ENCODE measurements at regions not wholly inside any gene's neighbourhood (a gene's known extent, or its start where the extent isn't known, plus 50 kb on each side); places are given as distances from the start of the nearest gene placed in this dataset.

DNA sequence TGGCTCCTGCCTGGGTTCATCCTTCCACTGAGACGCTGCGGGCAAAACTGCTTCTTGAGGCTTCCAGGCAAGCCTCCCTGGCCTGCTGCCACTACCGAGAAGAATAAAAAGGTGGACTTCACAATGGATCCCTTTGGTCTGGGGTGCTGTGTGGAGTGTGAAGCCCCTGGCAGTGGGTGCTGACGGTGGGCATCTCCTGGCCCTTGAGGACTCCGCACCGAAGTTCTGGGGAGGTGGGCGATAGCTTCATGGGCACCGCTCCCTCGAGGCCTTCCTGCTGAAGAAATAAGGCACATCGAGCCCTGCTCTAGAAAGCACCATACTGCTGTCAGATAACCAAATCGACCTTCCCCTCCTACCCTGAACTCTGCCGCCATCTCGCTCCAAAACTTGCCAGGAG, 106.6 kb upstream of the CTBP2 start:
- Mint-ChIP-seq H3K4me1 (ENCODE audit: unreplicated experiment) (no peaks in the 10 kb centered on the region), H3K27ac (ENCODE audit: unreplicated experiment) (no peak overlapping the region), H3K4me3 (ENCODE audit: unreplicated experiment) (no peak overlapping the region), H3K27me3 (ENCODE audit: unreplicated experiment) (peaks cover 13% of the 10 kb centered on the region), H3K9me3 (ENCODE audit: unreplicated experiment) (no peaks in the 10 kb centered on the region), H3K36me3 (ENCODE audit: low read depth, unreplicated experiment) (no peaks in the 10 kb centered on the region)
- no peak for DNase-seq (ENCODE audit: low spot score)
- TF ChIP-seq, protein P1, sequence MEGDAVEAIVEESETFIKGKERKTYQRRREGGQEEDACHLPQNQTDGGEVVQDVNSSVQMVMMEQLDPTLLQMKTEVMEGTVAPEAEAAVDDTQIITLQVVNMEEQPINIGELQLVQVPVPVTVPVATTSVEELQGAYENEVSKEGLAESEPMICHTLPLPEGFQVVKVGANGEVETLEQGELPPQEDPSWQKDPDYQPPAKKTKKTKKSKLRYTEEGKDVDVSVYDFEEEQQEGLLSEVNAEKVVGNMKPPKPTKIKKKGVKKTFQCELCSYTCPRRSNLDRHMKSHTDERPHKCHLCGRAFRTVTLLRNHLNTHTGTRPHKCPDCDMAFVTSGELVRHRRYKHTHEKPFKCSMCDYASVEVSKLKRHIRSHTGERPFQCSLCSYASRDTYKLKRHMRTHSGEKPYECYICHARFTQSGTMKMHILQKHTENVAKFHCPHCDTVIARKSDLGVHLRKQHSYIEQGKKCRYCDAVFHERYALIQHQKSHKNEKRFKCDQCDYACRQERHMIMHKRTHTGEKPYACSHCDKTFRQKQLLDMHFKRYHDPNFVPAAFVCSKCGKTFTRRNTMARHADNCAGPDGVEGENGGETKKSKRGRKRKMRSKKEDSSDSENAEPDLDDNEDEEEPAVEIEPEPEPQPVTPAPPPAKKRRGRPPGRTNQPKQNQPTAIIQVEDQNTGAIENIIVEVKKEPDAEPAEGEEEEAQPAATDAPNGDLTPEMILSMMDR (IDR thresholded peaks at IDR 0.05; ENCODE audit: unreplicated experiment): no peak

DNA sequence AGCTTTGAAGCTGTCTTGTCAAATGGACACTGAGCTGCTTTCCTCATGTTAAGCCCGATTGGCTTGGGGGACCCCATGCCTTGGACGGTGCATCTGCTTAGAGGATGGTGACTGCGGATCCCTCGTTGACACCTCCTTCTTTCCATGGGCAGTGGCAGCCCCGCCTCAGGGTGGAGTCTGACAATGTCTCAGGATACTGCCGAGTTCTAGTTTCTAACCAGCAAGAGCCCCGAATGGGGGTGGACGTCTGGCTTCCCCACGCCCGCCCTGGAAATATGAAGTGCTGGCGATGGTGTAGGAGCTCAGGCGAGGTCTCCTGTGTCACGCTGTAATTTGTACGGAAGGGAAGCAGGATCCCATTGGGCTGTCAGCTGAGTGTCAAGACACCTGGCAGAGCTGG, 106.2 kb upstream of the CTBP2 start:
- no peak overlapping the region for H3K4me3 Mint-ChIP-seq (ENCODE audit: unreplicated experiment)
- H3K27ac Mint-ChIP-seq (ENCODE audit: unreplicated experiment): no peak overlapping the region
- H3K9me3 Mint-ChIP-seq (ENCODE audit: unreplicated experiment): no peaks in the 10 kb centered on the region
- no peaks in the 10 kb centered on the region for H3K36me3 Mint-ChIP-seq (ENCODE audit: low read depth, unreplicated experiment)
- H3K4me1 Mint-ChIP-seq (ENCODE audit: unreplicated experiment): no peaks in the 10 kb centered on the region
- no peak for DNase-seq (ENCODE audit: low spot score)
- TF ChIP-seq, protein P1 (IDR thresholded peaks at IDR 0.05; ENCODE audit: unreplicated experiment): no peak
- H3K27me3 Mint-ChIP-seq (ENCODE audit: unreplicated experiment): peaks cover 13% of the 10 kb centered on the region

DNA sequence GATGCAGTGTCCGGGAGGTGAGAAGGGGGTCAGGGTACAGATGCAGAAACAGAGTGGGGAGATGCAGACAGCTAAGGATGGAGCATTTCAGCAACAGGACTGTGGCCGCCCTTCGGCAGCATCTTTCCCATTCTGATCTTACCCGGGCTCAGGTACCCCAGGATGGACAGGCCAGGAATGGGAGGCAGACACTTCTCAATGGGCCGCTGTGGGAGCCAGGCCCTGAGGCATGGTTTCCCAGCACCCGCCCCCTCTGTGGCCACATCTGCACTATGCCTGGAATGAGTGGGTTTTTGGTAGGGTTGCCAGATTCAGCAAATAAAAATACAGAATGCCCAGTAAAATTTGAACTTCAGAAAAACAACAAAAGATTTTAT, 105.2 kb upstream of the CTBP2 start:
- TF ChIP-seq, protein P1 (IDR thresholded peaks at IDR 0.05; ENCODE audit: unreplicated experiment): no peak
- Mint-ChIP-seq H3K4me1 (ENCODE audit: unreplicated experiment) (no peaks in the 10 kb centered on the region), H3K9me3 (ENCODE audit: unreplicated experiment) (no peaks in the 10 kb centered on the region), H3K27me3 (ENCODE audit: unreplicated experiment) (peaks cover 15% of the 10 kb centered on the region), H3K4me3 (ENCODE audit: unreplicated experiment) (no peak overlapping the region), H3K36me3 (ENCODE audit: low read depth, unreplicated experiment) (no peaks in the 10 kb centered on the region), H3K27ac (ENCODE audit: unreplicated experiment) (no peak overlapping the region)
- no peak for DNase-seq (ENCODE audit: low spot score)

DNA sequence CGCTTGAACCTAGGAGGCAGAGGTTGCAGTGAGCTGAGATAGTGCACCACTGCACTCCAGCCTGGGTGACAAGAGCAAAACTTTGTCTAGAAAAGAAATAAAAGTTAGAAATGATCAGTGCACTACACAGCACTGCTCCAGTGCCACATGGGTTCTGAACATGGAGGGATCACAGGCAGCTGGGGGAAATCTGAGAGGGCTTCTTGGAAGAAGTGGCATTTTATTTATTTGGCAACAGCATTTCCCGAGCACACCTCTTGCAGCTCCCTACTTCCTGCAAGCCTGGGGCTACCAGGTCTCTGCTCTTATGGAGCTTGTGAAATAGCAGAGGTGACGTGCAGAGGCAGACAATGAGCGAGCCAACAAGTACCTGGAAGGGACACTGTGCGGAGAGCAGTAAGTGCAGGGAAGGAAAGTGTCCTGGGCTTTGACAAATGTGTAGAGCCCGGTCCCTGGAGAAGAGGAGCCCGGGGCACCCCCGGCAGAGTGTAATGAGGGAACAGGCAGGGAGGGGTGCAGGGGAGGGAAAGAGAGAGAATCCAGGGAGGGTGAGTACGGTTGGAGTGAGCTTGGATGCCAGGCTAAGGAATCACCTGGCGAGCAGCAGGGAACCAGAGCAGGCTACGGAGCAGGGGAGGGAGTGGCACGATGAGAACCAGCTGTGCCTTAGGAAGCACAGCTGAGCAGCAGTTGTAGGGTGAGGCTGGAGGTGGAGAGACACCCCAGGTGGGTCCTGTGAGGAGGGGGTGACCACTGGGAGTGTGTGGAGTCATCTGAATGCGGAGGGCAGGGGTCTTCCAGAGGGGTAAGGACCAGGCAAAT, 104.6 kb upstream of the CTBP2 start:
- peaks cover 11% of the 10 kb centered on the region for H3K27me3 Mint-ChIP-seq (ENCODE audit: unreplicated experiment)
- no peak overlapping the region for H3K27ac Mint-ChIP-seq (ENCODE audit: unreplicated experiment)

DNA sequence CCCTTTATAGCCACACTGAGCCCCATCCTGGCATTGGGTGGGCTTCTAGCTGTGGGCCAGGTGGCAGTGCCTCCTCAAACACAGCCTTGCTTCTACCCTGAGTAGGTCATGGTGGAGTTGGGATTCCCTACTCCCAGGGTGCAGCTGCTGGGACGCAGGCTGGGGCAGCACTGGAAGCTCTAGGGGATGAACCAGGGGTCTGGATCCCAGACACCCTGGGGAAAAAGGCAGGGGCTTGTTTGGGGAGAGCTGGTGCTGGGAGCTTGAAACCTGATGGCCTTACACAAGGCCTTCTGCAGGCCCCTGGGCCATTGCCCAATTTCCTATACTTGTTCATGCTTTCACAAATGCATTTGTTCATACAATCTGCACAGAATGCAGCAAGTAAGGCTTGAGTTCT, 103.7 kb upstream of the CTBP2 start:
- peaks cover 11% of the 10 kb centered on the region for H3K27me3 Mint-ChIP-seq (ENCODE audit: unreplicated experiment)
- H3K4me3 Mint-ChIP-seq (ENCODE audit: unreplicated experiment): no peak overlapping the region
- H3K27ac Mint-ChIP-seq (ENCODE audit: unreplicated experiment): no peak overlapping the region
- no peaks in the 10 kb centered on the region for H3K36me3 Mint-ChIP-seq (ENCODE audit: low read depth, unreplicated experiment)
- no peaks in the 10 kb centered on the region for H3K4me1 Mint-ChIP-seq (ENCODE audit: unreplicated experiment)
- DNase-seq (ENCODE audit: low spot score): no peak
- H3K9me3 Mint-ChIP-seq (ENCODE audit: unreplicated experiment): no peaks in the 10 kb centered on the region
- TF ChIP-seq, protein P1 (IDR thresholded peaks at IDR 0.05; ENCODE audit: unreplicated experiment): no peak

More for the DNA sequence above, 104.6 kb upstream of the CTBP2 start:
- DNase-seq (ENCODE audit: low spot score): no peak
- Mint-ChIP-seq H3K4me1 (ENCODE audit: unreplicated experiment) (no peaks in the 10 kb centered on the region), H3K36me3 (ENCODE audit: low read depth, unreplicated experiment) (no peaks in the 10 kb centered on the region), H3K9me3 (ENCODE audit: unreplicated experiment) (no peaks in the 10 kb centered on the region), H3K4me3 (ENCODE audit: unreplicated experiment) (no peak overlapping the region)
- TF ChIP-seq, protein P1 (IDR thresholded peaks at IDR 0.05; ENCODE audit: unreplicated experiment): no peak

Data from endothelial cell (in vitro differentiated cells).